ENCODE measurements at regions not wholly inside any gene's neighbourhood (a gene's known extent, or its start where the extent isn't known, plus 50 kb on each side); places are given as distances from the start of the nearest gene placed in this dataset.

GRCh38 chr21:33976082-33977016 is 60.7 kb upstream of the ATP5PO start:
- H3K36me3 ChIP-seq (replicated peaks; ENCODE audit: low read depth, low read length), result no peaks in the 10 kb centered on the region
- H3K27ac ChIP-seq (ENCODE audit: low read length), result peak overlapping the region; percentile 56

GRCh38 chr21:33975548-33976081 is 60.0 kb upstream of the ATP5PO start:
- Histone ChIP-seq H3K9me3 (ENCODE audit: insufficient read depth, low read length) (no peaks in the 10 kb centered on the region), H3K4me2 (ENCODE audit: low read length) (peak overlapping the region; percentile 75), H4K20me1 (ENCODE audit: insufficient read depth, low read length) (no peaks in the 10 kb centered on the region), H3K9ac (ENCODE audit: low read length) (peak overlapping the region; percentile 51), H2AFZ (ENCODE audit: low read depth, low read length) (peak overlapping the region; percentile 62), H3K27me3 (ENCODE audit: low read depth, low read length) (no peaks in the 10 kb centered on the region), H3K36me3 (replicated peaks; ENCODE audit: low read depth, low read length) (no peaks in the 10 kb centered on the region), H3K27ac (ENCODE audit: low read length) (peak overlapping the region; percentile 56), H3K4me3 (ENCODE audit: low read length) (peak overlapping the region; percentile 52), H3K4me1 (ENCODE audit: low read length) (peaks cover 22% of the 10 kb centered on the region), H3K79me2 (ENCODE audit: low read length) (no peaks in the 10 kb centered on the region)
- TF ChIP-seq CTCF (IDR thresholded peaks at IDR 0.05; ENCODE audit: low read depth, low read length), result no peak
- no peak for TF ChIP-seq EZH2phosphoT487 (IDR thresholded peaks at IDR 0.05; ENCODE audit: low read depth)

More at GRCh38 chr21:33976082-33977016, 60.7 kb upstream of the ATP5PO start:
- no peak for TF ChIP-seq EZH2phosphoT487 (IDR thresholded peaks at IDR 0.05; ENCODE audit: low read depth)
- no peak for TF ChIP-seq CTCF (IDR thresholded peaks at IDR 0.05; ENCODE audit: low read depth, low read length)
- H3K27me3 ChIP-seq (ENCODE audit: low read depth, low read length), result no peaks in the 10 kb centered on the region
- H2AFZ ChIP-seq (ENCODE audit: low read depth, low read length), result peak overlapping the region; percentile 62
- H3K4me2 ChIP-seq (ENCODE audit: low read length), result peak overlapping the region; percentile 75
- H3K4me3 ChIP-seq (ENCODE audit: low read length), result peak overlapping the region; percentile 52
- peaks cover 22% of the 10 kb centered on the region for H3K4me1 ChIP-seq (ENCODE audit: low read length)
- no peaks in the 10 kb centered on the region for H3K79me2 ChIP-seq (ENCODE audit: low read length)
- no peaks in the 10 kb centered on the region for H4K20me1 ChIP-seq (ENCODE audit: insufficient read depth, low read length)
- H3K9ac ChIP-seq (ENCODE audit: low read length), result peak overlapping the region; percentile 51
- no peaks in the 10 kb centered on the region for H3K9me3 ChIP-seq (ENCODE audit: insufficient read depth, low read length)

GRCh38 chr21:33974513-33975468 is 59.2 kb upstream of the ATP5PO start:
- no peak for TF ChIP-seq CTCF (IDR thresholded peaks at IDR 0.05; ENCODE audit: low read depth, low read length)
- no peak for TF ChIP-seq EZH2phosphoT487 (IDR thresholded peaks at IDR 0.05; ENCODE audit: low read depth)
- Histone ChIP-seq H3K4me3 (ENCODE audit: low read length) (no peak overlapping the region), H3K27ac (ENCODE audit: low read length) (peak overlapping the region; percentile 56), H2AFZ (ENCODE audit: low read depth, low read length) (0 out of 2 replicates have a peak overlapping the region, but pooled peaks have one; percentile 62), H3K79me2 (ENCODE audit: low read length) (no peaks in the 10 kb centered on the region), H3K4me1 (ENCODE audit: low read length) (peaks cover 22% of the 10 kb centered on the region), H4K20me1 (ENCODE audit: insufficient read depth, low read length) (no peaks in the 10 kb centered on the region), H3K27me3 (ENCODE audit: low read depth, low read length) (no peaks in the 10 kb centered on the region), H3K36me3 (replicated peaks; ENCODE audit: low read depth, low read length) (no peaks in the 10 kb centered on the region), H3K9me3 (ENCODE audit: insufficient read depth, low read length) (no peaks in the 10 kb centered on the region), H3K4me2 (ENCODE audit: low read length) (peak overlapping the region; percentile 75), H3K9ac (ENCODE audit: low read length) (no peak overlapping the region)

Measured in OCI-LY3 (cell line).